Effector CD8-positive, alpha-beta T cell (primary cell): ENCODE measurements at regions not wholly inside any gene's neighbourhood (a gene's known extent, or its start where the extent isn't known, plus 50 kb on each side); places are given as distances from the start of the nearest gene placed in this dataset.
"Not testable (repeated sequence)": the region's sequence is repeated elsewhere in the genome, so short reads cannot be mapped to it uniquely, and the experiment has no call there.

Experiments
- DNase-seq: peaks from one replicate; lab custom pipeline; 2025; lab: John Stamatoyannopoulos, UW

- no peak for DNase-seq
Observed at GRCh38 chr6:40688214-40688761, 101.1 kb upstream of the LRFN2 start.

GRCh38 chr6:40685862-40686261 lies 98.7 kb upstream of the LRFN2 start:
- no peak for DNase-seq

- no peak for DNase-seq
Observed at GRCh38 chr6:40681622-40682021, 94.5 kb upstream of the LRFN2 start.

GRCh38 chr6:40678941-40679340 lies 91.8 kb upstream of the LRFN2 start:
- DNase-seq = no peak

- DNase-seq = no peak
Observed at GRCh38 chr6:40674170-40674569, 87.0 kb upstream of the LRFN2 start.

GRCh38 chr6:40672087-40672486 lies 84.9 kb upstream of the LRFN2 start:
- DNase-seq = no peak

GRCh38 chr6:40671694-40672050 lies 84.5 kb upstream of the LRFN2 start:
- no peak for DNase-seq

- DNase-seq = no peak
Observed at GRCh38 chr6:40671001-40671693, 84.0 kb upstream of the LRFN2 start.

- DNase-seq = no peak
Observed at GRCh38 chr6:40669343-40669742, 82.2 kb upstream of the LRFN2 start.

- no peak for DNase-seq
Observed at GRCh38 chr6:40668203-40668602, 81.0 kb upstream of the LRFN2 start.

- no peak for DNase-seq
Observed at GRCh38 chr6:40666530-40666929, 79.4 kb upstream of the LRFN2 start.

- DNase-seq = no peak
Observed at GRCh38 chr6:40661726-40662125, 74.6 kb upstream of the LRFN2 start.

GRCh38 chr6:40656772-40657171 lies 69.6 kb upstream of the LRFN2 start:
- not testable (repeated sequence) for DNase-seq

- no peak for DNase-seq
Observed at GRCh38 chr6:40654828-40655227, 67.7 kb upstream of the LRFN2 start.

- no peak for DNase-seq
Observed at GRCh38 chr6:40645043-40645442, 57.9 kb upstream of the LRFN2 start.

GRCh38 chr6:40642837-40643236 lies 55.7 kb upstream of the LRFN2 start:
- DNase-seq = no peak

GRCh38 chr6:40642190-40642589 lies 55.0 kb upstream of the LRFN2 start:
- DNase-seq = no peak

- DNase-seq = no peak
Observed at GRCh38 chr6:40640599-40641227, 53.5 kb upstream of the LRFN2 start.
